ENCODE measurements at regions not wholly inside any gene's neighbourhood (a gene's known extent, or its start where the extent isn't known, plus 50 kb on each side); places are given as distances from the start of the nearest gene placed in this dataset.

GRCh38 chr4:14247767-14248166 lies 620.2 kb upstream of the BOD1L1 start:
- TF ChIP-seq CTCF (IDR thresholded peaks at IDR 0.05), result no peak
- no peak for TF ChIP-seq POLR2A (IDR thresholded peaks at IDR 0.05)
- no peak for TF ChIP-seq POLR2AphosphoS5 (IDR thresholded peaks at IDR 0.05; ENCODE audit: insufficient read depth in 1 of 2, low read depth in 1 of 2)

Measured in vagina (tissue), 2 donors.